HL-60 (cell line): ENCODE measurements at regions not wholly inside any gene's neighbourhood (a gene's known extent, or its start where the extent isn't known, plus 50 kb on each side); places are given as distances from the start of the nearest gene placed in this dataset.

ENCODE experiments used
- DNase-seq, 2 experiments: peaks; one replicate each; pipeline ENCODE4 v3.0.0-alpha.2; 2010 to 2020; ENCODE audit warnings: low read depth in 1 of 2, low spot score in 1 of 2
- H3K27ac ChIP-seq: fragments of 250-450 bp; sonication (Bioruptor Pico); replicated peaks from 2 replicates; pipeline ENCODE4 v1.5.1; 2020; ENCODE audit warnings: mild to moderate bottlenecking, moderate library complexity
- H3K27me3 ChIP-seq: fragments of 250-450 bp; sonication (Bioruptor Pico); 2 replicates; pipeline ENCODE4 v1.5.1; 2021; ENCODE audit warnings: mild to moderate bottlenecking, moderate library complexity; ENCODE audit not compliant: insufficient read depth, poor library complexity, severe bottlenecking
- H3K4me3 ChIP-seq: replicated peaks from 2 replicates; pipeline ENCODE4 v1.5.1; 2011; ENCODE audit warnings: mild to moderate bottlenecking, control low read depth, low read length; ENCODE audit not compliant: insufficient read depth
- CTCF ChIP-seq: IDR thresholded peaks from one replicate; pipeline ENCODE4 v1.5.1; 2011; ENCODE audit warnings: low read length, control low read depth, inconsistent platforms; ENCODE audit not compliant: insufficient read depth
- GABPA ChIP-seq: IDR thresholded peaks from 2 replicates; pipeline ENCODE4 v1.6.1; 2012; ENCODE audit warnings: low read depth
- POLR2AphosphoS5 ChIP-seq: IDR thresholded peaks from 2 replicates; pipeline ENCODE4 v1.6.1; 2012; ENCODE audit warnings: low read depth
- REST ChIP-seq: IDR thresholded peaks from 2 replicates; pipeline ENCODE4 v1.6.1; 2012; ENCODE audit warnings: low read depth; ENCODE audit not compliant: insufficient replicate concordance
- SPI1 ChIP-seq: IDR thresholded peaks from 2 replicates; pipeline ENCODE4 v1.6.1; 2012; ENCODE audit warnings: low read depth, mild to moderate bottlenecking, borderline replicate concordance

GRCh38 chr10:90087197-90088023 lies 386.0 kb downstream of the KIF20B start:
- no peak for TF ChIP-seq SPI1
- TF ChIP-seq CTCF = no peak
- TF ChIP-seq REST = no peak
- no peak for TF ChIP-seq POLR2AphosphoS5
- TF ChIP-seq GABPA = no peak
- Histone ChIP-seq H3K4me3 (no peak overlapping the region), H3K27ac (no peak overlapping the region), H3K27me3 (no peaks in the 10 kb centered on the region)
- DNase-seq = peak in 1 of 2 experiments; percentile 14

- DNase-seq = no peak
- Histone ChIP-seq H3K27ac (no peak overlapping the region), H3K4me3 (no peak overlapping the region), H3K27me3 (no peaks in the 10 kb centered on the region)
- TF ChIP-seq GABPA (no peak), CTCF (no peak), REST (no peak), POLR2AphosphoS5 (no peak), SPI1 (no peak)
Measured at GRCh38 chr10:90088024-90088317, 386.6 kb downstream of the KIF20B start.

GRCh38 chr10:90089719-90090118 lies 388.3 kb downstream of the KIF20B start:
- no peak for DNase-seq
- no peak overlapping the region for H3K4me3 ChIP-seq
- H3K27me3 ChIP-seq = no peaks in the 10 kb centered on the region
- no peak for TF ChIP-seq REST
- TF ChIP-seq SPI1 = no peak
- TF ChIP-seq CTCF = no peak
- no peak for TF ChIP-seq POLR2AphosphoS5
- no peak for TF ChIP-seq GABPA
- H3K27ac ChIP-seq = no peak overlapping the region
